Astrocyte of the cerebellum (primary cell): ENCODE measurements at regions not wholly inside any gene's neighbourhood (a gene's known extent, or its start where the extent isn't known, plus 50 kb on each side); places are given as distances from the start of the nearest gene placed in this dataset.

ENCODE experiments used
- DNase-seq: peaks from one replicate; pipeline ENCODE4 v3.0.0-alpha.2; 2011; ENCODE audit warnings: low read depth
- H3K4me3 ChIP-seq: 2 replicates; pipeline ENCODE4 v1.5.1; 2011; ENCODE audit warnings: mild to moderate bottlenecking, low read depth, low read length, moderate library complexity
- CTCF ChIP-seq: IDR thresholded peaks from 2 replicates; pipeline ENCODE4 v1.5.1; 2012; ENCODE audit warnings: low read length, low read depth, moderate library complexity, mild to moderate bottlenecking; ENCODE audit errors: missing control alignments
- in situ Hi-C: cut with HindIII; loops from 2 replicates; pipeline ENCODE4 v1.10.0; 2017; ENCODE audit warnings: low sequenced_read_pairs

DNA sequence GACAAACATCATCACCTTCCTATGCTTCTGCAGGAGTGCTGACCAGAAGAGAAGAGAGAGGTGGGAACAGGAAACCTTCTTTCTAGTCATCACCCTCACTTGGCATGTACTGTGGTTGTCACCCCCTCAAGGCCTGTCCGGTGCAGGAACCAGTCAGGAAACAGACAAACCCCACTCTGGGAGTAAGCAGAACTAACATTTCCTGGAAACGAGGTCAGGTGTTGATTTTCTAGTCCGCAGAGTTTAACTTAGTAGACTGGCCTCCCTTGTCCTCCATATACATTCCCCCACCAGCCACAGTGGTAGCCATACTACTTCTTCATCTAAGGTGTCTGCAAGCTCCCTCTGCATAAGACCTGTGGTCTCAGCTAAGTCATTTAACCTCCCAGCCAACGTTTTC lies 80.7 kb upstream of the NCAM1 start:
- in situ Hi-C loops = no loop called here
- no peak for DNase-seq
- no peak overlapping the region for H3K4me3 ChIP-seq
- TF ChIP-seq CTCF = no peak

GRCh38 chr11:112881461-112881860 lies 79.8 kb upstream of the NCAM1 start:
- no peak for TF ChIP-seq CTCF
- in situ Hi-C loops = no loop called here
- DNase-seq = peak; percentile 18
- peak overlapping the region; percentile 23 for H3K4me3 ChIP-seq

GRCh38 chr11:112882494-112883381 lies 78.5 kb upstream of the NCAM1 start:
- in situ Hi-C loops = no loop called here
- no peak overlapping the region for H3K4me3 ChIP-seq
- DNase-seq = no peak
- no peak for TF ChIP-seq CTCF

- TF ChIP-seq CTCF = no peak
- no peak overlapping the region for H3K4me3 ChIP-seq
- no peak for DNase-seq
- in situ Hi-C loops = no loop called here
Observed at GRCh38 chr11:112884012-112884767, 77.0 kb upstream of the NCAM1 start.

- H3K4me3 ChIP-seq = no peak overlapping the region
- in situ Hi-C loops = no loop called here
- DNase-seq = no peak
- no peak for TF ChIP-seq CTCF
Observed at GRCh38 chr11:112885744-112886433, 75.3 kb upstream of the NCAM1 start.
